K562 (cell line): ENCODE measurements at regions not wholly inside any gene's neighbourhood (a gene's known extent, or its start where the extent isn't known, plus 50 kb on each side); places are given as distances from the start of the nearest gene placed in this dataset.

ENCODE experiments used
- ZNF764 ChIP-seq: fragments of 250-450 bp; sonication (Bioruptor Pico); IDR thresholded peaks from 2 replicates; pipeline ENCODE4 v1.4.0; 2020; ENCODE audit warnings: low read depth, mild to moderate bottlenecking, moderate library complexity
- TF ChIP-seq, protein P1 (sequence below): fragments of 250-450 bp; sonication (Bioruptor Pico); IDR thresholded peaks from 2 replicates; pipeline ENCODE4 v1.5.0; 2020; ENCODE audit warnings: mild to moderate bottlenecking, borderline replicate concordance
- TF ChIP-seq, protein P2 (sequence below): fragments of 250-450 bp; sonication (Bioruptor Pico); IDR thresholded peaks from 2 replicates; pipeline ENCODE4 v1.5.0; 2020; ENCODE audit warnings: mild to moderate bottlenecking
- TF ChIP-seq, protein P3 (sequence below), 3 experiments: IDR thresholded peaks in 2 of 3; conservative IDR thresholded peaks in 1 of 3; 2 replicates each; pipeline ENCODE4 v1.5.1; 2011 to 2012; ENCODE audit warnings: low read length in 3 of 3, mild to moderate bottlenecking in 3 of 3, control low read depth in 2 of 3, improper control_type of control experiment in 1 of 3, inconsistent platforms in 1 of 3, low read depth in 1 of 3, mixed read lengths in 1 of 3, moderate library complexity in 1 of 3; ENCODE audit not compliant: insufficient read depth in 2 of 3

DNA sequence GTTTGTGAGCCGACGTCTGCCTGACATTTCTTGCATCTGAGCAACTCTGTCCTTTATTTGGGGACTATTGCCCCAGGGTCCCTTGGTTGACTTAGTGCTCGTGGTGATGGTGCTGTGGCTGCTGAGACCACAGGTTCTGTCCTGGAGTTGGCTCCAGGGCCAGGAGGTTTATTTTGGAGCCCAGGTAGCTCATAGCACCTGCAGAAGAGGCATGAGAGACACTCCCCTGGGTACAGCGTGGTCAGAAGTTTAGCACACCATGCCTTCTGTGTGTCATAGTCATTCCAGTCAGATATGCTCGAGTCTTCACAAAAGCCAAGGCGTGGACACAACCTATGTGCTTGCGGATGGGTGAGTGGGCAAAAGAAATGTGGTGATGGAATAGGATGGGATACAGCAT lies 496.9 kb downstream of the TCERG1L start (continued):
- TF ChIP-seq ZNF764: no peak
- TF ChIP-seq, protein P1, sequence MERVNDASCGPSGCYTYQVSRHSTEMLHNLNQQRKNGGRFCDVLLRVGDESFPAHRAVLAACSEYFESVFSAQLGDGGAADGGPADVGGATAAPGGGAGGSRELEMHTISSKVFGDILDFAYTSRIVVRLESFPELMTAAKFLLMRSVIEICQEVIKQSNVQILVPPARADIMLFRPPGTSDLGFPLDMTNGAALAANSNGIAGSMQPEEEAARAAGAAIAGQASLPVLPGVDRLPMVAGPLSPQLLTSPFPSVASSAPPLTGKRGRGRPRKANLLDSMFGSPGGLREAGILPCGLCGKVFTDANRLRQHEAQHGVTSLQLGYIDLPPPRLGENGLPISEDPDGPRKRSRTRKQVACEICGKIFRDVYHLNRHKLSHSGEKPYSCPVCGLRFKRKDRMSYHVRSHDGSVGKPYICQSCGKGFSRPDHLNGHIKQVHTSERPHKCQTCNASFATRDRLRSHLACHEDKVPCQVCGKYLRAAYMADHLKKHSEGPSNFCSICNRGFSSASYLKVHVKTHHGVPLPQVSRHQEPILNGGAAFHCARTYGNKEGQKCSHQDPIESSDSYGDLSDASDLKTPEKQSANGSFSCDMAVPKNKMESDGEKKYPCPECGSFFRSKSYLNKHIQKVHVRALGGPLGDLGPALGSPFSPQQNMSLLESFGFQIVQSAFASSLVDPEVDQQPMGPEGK: no peak
- TF ChIP-seq, protein P2, sequence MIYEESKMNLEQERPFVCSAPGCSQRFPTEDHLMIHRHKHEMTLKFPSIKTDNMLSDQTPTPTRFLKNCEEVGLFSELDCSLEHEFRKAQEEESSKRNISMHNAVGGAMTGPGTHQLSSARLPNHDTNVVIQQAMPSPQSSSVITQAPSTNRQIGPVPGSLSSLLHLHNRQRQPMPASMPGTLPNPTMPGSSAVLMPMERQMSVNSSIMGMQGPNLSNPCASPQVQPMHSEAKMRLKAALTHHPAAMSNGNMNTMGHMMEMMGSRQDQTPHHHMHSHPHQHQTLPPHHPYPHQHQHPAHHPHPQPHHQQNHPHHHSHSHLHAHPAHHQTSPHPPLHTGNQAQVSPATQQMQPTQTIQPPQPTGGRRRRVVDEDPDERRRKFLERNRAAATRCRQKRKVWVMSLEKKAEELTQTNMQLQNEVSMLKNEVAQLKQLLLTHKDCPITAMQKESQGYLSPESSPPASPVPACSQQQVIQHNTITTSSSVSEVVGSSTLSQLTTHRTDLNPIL (CRISPR knock-in tag): no peak
- TF ChIP-seq, protein P3, sequence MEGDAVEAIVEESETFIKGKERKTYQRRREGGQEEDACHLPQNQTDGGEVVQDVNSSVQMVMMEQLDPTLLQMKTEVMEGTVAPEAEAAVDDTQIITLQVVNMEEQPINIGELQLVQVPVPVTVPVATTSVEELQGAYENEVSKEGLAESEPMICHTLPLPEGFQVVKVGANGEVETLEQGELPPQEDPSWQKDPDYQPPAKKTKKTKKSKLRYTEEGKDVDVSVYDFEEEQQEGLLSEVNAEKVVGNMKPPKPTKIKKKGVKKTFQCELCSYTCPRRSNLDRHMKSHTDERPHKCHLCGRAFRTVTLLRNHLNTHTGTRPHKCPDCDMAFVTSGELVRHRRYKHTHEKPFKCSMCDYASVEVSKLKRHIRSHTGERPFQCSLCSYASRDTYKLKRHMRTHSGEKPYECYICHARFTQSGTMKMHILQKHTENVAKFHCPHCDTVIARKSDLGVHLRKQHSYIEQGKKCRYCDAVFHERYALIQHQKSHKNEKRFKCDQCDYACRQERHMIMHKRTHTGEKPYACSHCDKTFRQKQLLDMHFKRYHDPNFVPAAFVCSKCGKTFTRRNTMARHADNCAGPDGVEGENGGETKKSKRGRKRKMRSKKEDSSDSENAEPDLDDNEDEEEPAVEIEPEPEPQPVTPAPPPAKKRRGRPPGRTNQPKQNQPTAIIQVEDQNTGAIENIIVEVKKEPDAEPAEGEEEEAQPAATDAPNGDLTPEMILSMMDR (IDR thresholded peaks at IDR 0.05 in 2 of 3, conservative IDR thresholded peaks at IDR 0.05 in 1 of 3; ENCODE audit: insufficient read depth in 2 of 3, low read depth in 1 of 3, low read length in 3 of 3): no peak
